ENCODE measurements at regions not wholly inside any gene's neighbourhood (a gene's known extent, or its start where the extent isn't known, plus 50 kb on each side); places are given as distances from the start of the nearest gene placed in this dataset.

DNA sequence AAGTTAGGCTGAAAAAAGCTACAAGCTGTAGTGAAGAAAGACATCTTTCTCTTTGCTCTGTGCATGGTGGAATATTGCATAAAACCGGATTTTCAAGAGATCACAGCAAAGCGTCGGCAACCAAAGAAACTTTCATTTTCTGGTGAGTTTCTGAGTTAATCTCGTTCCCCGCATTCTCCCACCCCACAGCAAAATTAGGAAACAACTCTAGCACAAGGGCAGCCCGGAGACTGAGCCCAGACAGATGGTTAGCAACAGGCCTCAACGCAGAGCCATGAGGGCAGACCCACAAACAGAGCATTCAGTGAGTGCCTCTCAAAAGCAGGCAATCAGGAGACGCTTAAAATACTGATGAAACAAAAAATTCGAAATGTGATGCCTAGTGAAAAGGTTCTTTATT is 396.1 kb upstream of the KLF6 start:
- H4K20me1 ChIP-seq (ENCODE audit: low read depth, low read length), result no peaks in the 10 kb centered on the region
- no peaks in the 10 kb centered on the region for H3K9me3 ChIP-seq (ENCODE audit: insufficient read depth, low read length)
- no peak overlapping the region for H3K27ac ChIP-seq (ENCODE audit: low read depth, low read length)
- no peak overlapping the region for H3K9ac ChIP-seq (ENCODE audit: low read length)
- no peaks in the 10 kb centered on the region for H3K27me3 ChIP-seq (ENCODE audit: low read length)
- H3K9me2 ChIP-seq (replicated peaks; ENCODE audit: insufficient read depth, low read length), result no peaks in the 10 kb centered on the region
- no peak for TF ChIP-seq EZH2phosphoT487 (conservative IDR thresholded peaks at IDR 0.05; ENCODE audit: low read length)
- TF ChIP-seq CTCF (IDR thresholded peaks at IDR 0.05; ENCODE audit: insufficient read depth, low read length, poor library complexity, severe bottlenecking), result no peak
- no peaks in the 10 kb centered on the region for H3K36me3 ChIP-seq (ENCODE audit: low read length)
- H3K79me2 ChIP-seq (ENCODE audit: insufficient read depth, low read length), result no peaks in the 10 kb centered on the region
- H3K4me3 ChIP-seq (ENCODE audit: insufficient read depth, low read length, poor library complexity, severe bottlenecking), result no peak overlapping the region
- H3K4me2 ChIP-seq (ENCODE audit: low read depth, low read length, poor library complexity, severe bottlenecking), result no peak overlapping the region
- H2AFZ ChIP-seq (ENCODE audit: low read depth, low read length, severe bottlenecking), result no peak overlapping the region
- no peaks in the 10 kb centered on the region for H3F3A ChIP-seq (ENCODE audit: insufficient read depth)

DNA sequence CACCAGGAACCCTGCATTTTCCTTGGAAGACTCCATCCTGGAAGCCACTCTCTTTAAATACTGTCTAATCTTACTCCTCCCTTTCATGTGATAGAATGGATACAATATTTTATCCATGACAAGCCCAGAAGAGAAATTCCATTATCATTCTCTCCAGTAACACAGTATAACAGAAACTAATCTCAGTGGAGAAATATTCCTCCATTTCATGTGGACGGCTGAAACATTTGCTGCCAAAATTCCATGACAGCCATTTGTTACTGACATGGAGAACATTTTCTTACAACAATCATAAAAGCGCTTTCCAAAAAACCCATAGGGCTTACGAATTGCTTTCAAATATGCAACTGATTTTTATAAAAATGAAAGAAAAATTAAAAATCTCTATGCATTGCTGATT is 392.8 kb upstream of the KLF6 start:
- H3K27ac ChIP-seq (ENCODE audit: low read depth, low read length), result no peak overlapping the region
- TF ChIP-seq EZH2phosphoT487 (conservative IDR thresholded peaks at IDR 0.05; ENCODE audit: low read length) (no peak), CTCF (IDR thresholded peaks at IDR 0.05; ENCODE audit: insufficient read depth, low read length, poor library complexity, severe bottlenecking) (no peak)

DNA sequence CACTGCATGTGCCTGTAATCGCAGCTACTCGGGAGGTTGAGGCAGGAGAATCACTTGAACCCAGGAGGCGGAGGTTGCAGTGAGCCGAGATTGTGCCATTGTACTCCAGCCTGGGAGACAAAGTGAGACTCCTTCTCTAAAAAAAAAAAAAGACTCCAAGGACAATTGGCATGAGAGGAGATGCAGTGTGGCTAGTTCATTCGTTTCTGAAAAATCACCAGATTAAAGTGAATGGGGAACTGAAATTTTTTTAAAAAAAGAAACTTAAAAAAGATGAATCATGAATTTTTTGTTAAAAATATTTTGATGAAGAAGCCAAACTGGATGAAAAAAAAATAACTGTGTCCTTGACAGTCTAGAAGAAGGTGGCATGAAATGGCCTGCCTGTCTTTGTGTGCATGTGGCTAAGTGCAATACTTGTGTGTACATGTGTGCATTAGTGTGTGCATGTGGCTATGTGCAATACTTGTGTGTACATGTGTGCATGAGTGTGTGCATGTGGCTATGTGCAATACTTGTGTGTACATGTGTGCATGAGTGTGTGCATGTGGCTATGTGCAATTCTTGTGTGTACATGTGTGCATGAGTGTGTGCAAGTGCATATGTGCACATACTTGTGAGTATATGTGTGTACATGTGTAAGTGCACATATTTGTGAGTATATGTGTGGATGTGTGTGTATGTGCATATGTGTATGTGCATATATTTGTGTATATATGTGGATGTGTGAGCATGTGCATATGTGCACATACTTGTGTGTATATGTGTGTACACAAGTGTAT is 391.7 kb upstream of the KLF6 start:
- no peak overlapping the region for H3K9ac ChIP-seq (ENCODE audit: low read length)
- H3K4me2 ChIP-seq (ENCODE audit: low read depth, low read length, poor library complexity, severe bottlenecking), result no peak overlapping the region
- no peaks in the 10 kb centered on the region for H3K9me3 ChIP-seq (ENCODE audit: insufficient read depth, low read length)
- H3K27me3 ChIP-seq (ENCODE audit: low read length), result no peaks in the 10 kb centered on the region
- no peaks in the 10 kb centered on the region for H4K20me1 ChIP-seq (ENCODE audit: low read depth, low read length)
- no peaks in the 10 kb centered on the region for H3K9me2 ChIP-seq (replicated peaks; ENCODE audit: insufficient read depth, low read length)
- no peaks in the 10 kb centered on the region for H3K79me2 ChIP-seq (ENCODE audit: insufficient read depth, low read length)
- no peak overlapping the region for H3K4me3 ChIP-seq (ENCODE audit: insufficient read depth, low read length, poor library complexity, severe bottlenecking)
- no peak overlapping the region for H2AFZ ChIP-seq (ENCODE audit: low read depth, low read length, severe bottlenecking)
- H3F3A ChIP-seq (ENCODE audit: insufficient read depth), result no peaks in the 10 kb centered on the region
- H3K36me3 ChIP-seq (ENCODE audit: low read length), result no peaks in the 10 kb centered on the region
- no peak overlapping the region for H3K27ac ChIP-seq (ENCODE audit: low read depth, low read length)
- TF ChIP-seq CTCF (IDR thresholded peaks at IDR 0.05; ENCODE audit: insufficient read depth, low read length, poor library complexity, severe bottlenecking) (no peak), EZH2phosphoT487 (conservative IDR thresholded peaks at IDR 0.05; ENCODE audit: low read length) (no peak)

More for the DNA sequence above, 392.8 kb upstream of the KLF6 start:
- no peak overlapping the region for H3K4me3 ChIP-seq (ENCODE audit: insufficient read depth, low read length, poor library complexity, severe bottlenecking)
- no peak overlapping the region for H3K4me2 ChIP-seq (ENCODE audit: low read depth, low read length, poor library complexity, severe bottlenecking)
- H3K36me3 ChIP-seq (ENCODE audit: low read length), result no peaks in the 10 kb centered on the region
- H2AFZ ChIP-seq (ENCODE audit: low read depth, low read length, severe bottlenecking), result no peak overlapping the region
- H3K9me3 ChIP-seq (ENCODE audit: insufficient read depth, low read length), result no peaks in the 10 kb centered on the region
- no peaks in the 10 kb centered on the region for H4K20me1 ChIP-seq (ENCODE audit: low read depth, low read length)
- no peak overlapping the region for H3K9ac ChIP-seq (ENCODE audit: low read length)
- no peaks in the 10 kb centered on the region for H3K9me2 ChIP-seq (replicated peaks; ENCODE audit: insufficient read depth, low read length)
- no peaks in the 10 kb centered on the region for H3K27me3 ChIP-seq (ENCODE audit: low read length)
- no peaks in the 10 kb centered on the region for H3K79me2 ChIP-seq (ENCODE audit: insufficient read depth, low read length)
- no peaks in the 10 kb centered on the region for H3F3A ChIP-seq (ENCODE audit: insufficient read depth)
